K562 (cell line): ENCODE measurements at regions not wholly inside any gene's neighbourhood (a gene's known extent, or its start where the extent isn't known, plus 50 kb on each side); places are given as distances from the start of the nearest gene placed in this dataset.

Experiments used
- ATAC-seq: fragments of 200-7000 bp; cut with Tn5 transposase; 3 replicates; pipeline ENCODE4 v1.9.1; 2020; ENCODE audit warnings: moderate library complexity
- BruUV-seq: library from RNA; stranded (reverse); fragments of 400-500 nt; replicated peaks from 2 replicates; lab custom pipeline; 2021; lab: Mats Ljungman, UMichigan
- CTCF ChIA-PET: fragments of 300-600 bp; formaldehyde crosslinking; extraction: SDS; loops from one replicate; lab custom pipeline; 2021; ENCODE audit warnings: low intra/inter-chr PET ratio; lab: Yijun Ruan, JAX
- POLR2A ChIA-PET: fragments of 300-600, 350-650 bp; sonication (Branson Sonifier 250); formaldehyde crosslinking; extraction: SDS; loops from one replicate; lab custom pipeline; 2021; ENCODE audit warnings: antibody characterized with exemption, inconsistent platforms; lab: Yijun Ruan, JAX
- DNase-seq, 4 experiments: peaks; one replicate each; pipeline versions ENCODE4 v3.0.0 to v3.0.0-alpha.2; 2011 to 2018; ENCODE audit warnings: low spot score in 3 of 4, mixed read lengths in 3 of 4; ENCODE audit errors: extremely low read depth in 1 of 4
- FAIRE-seq: peaks from 2 replicates; lab custom pipeline; 2011; peaks lifted over from hg19 to GRCh38; lab: Jason Lieb, UNC
- H2AFZ ChIP-seq: 2 replicates; pipeline ENCODE4 v1.6.0; 2011; ENCODE audit warnings: low read depth, low read length, control low read depth, inconsistent platforms
- H3K27ac ChIP-seq: fragments of 200-600 bp; 3 replicates; pipeline ENCODE4 v1.8.0; 2011; ENCODE audit warnings: low read depth, mild to moderate bottlenecking, control low read depth, inconsistent platforms, low read length, moderate library complexity, mixed read lengths; ENCODE audit errors: extremely low read depth
- H3K27me3 ChIP-seq, 2 experiments: fragments of 300-600 bp in 1 of 2; 2 replicates in 1 of 2; 3 replicates in 1 of 2; pipeline versions ENCODE4 v1.6.0 to v1.8.0; 2011; ENCODE audit warnings: inconsistent platforms in 2 of 2, low read length in 2 of 2, mild to moderate bottlenecking in 1 of 2, mixed read lengths in 1 of 2, moderate library complexity in 1 of 2; ENCODE audit not compliant: control insufficient read depth in 2 of 2, insufficient read depth in 2 of 2
- H3K36me3 ChIP-seq: fragments of 300-600 bp; 3 replicates; pipeline ENCODE4 v1.8.0; 2011; ENCODE audit warnings: mild to moderate bottlenecking, low read length, inconsistent platforms; ENCODE audit not compliant: control insufficient read depth, insufficient read depth
- H3K4me1 ChIP-seq, 2 experiments: fragments of 200-600 bp in 1 of 2; replicated peaks in 1 of 2; 2 replicates in 1 of 2; 3 replicates in 1 of 2; pipeline versions ENCODE4 v1.5.1 to v1.8.0; 2011; ENCODE audit warnings: inconsistent platforms in 2 of 2, low read length in 2 of 2, mild to moderate bottlenecking in 1 of 2, mixed read lengths in 1 of 2, moderate library complexity in 1 of 2; ENCODE audit not compliant: control insufficient read depth in 2 of 2, insufficient read depth in 2 of 2
- H3K4me2 ChIP-seq: 2 replicates; pipeline ENCODE4 v1.6.1; 2011; ENCODE audit warnings: low read length, control low read depth, inconsistent platforms, mixed read lengths; ENCODE audit not compliant: insufficient read depth
- H3K4me3 ChIP-seq: fragments of 200-600 bp; sonication (generic), shearing (Covaris generic); 2 replicates; pipeline ENCODE4 v1.5.1; 2016; ENCODE audit warnings: control low read depth, inconsistent platforms
- H3K79me2 ChIP-seq: fragments of 200-600 bp; 3 replicates; pipeline ENCODE4 v1.8.0; 2011; ENCODE audit warnings: low read length, inconsistent platforms; ENCODE audit not compliant: control insufficient read depth, insufficient read depth
- H3K9ac ChIP-seq, 2 experiments: 2 replicates each; pipeline versions ENCODE4 v1.6.0 to v1.6.1; 2011; ENCODE audit warnings: low read depth in 2 of 2, low read length in 2 of 2, control low read depth in 1 of 2, inconsistent platforms in 1 of 2, mild to moderate bottlenecking in 1 of 2, mixed read lengths in 1 of 2; ENCODE audit not compliant: insufficient read depth in 1 of 2
- H3K9me1 ChIP-seq: one replicate; pipeline ENCODE4 v1.6.0; 2011; ENCODE audit warnings: inconsistent platforms, mild to moderate bottlenecking, low read length, moderate library complexity; ENCODE audit not compliant: control insufficient read depth, insufficient read depth
- H3K9me3 ChIP-seq: replicated peaks from 2 replicates; pipeline ENCODE4 v1.5.1; 2011; ENCODE audit warnings: low read depth, low read length, inconsistent platforms; ENCODE audit not compliant: control insufficient read depth, insufficient read depth
- H4K20me1 ChIP-seq: replicated peaks from 2 replicates; pipeline ENCODE4 v1.6.1; 2011; ENCODE audit warnings: low read length, inconsistent platforms, mixed read lengths; ENCODE audit not compliant: control insufficient read depth, insufficient read depth
- ARID1B ChIP-seq: fragments of 450-650 bp; IDR thresholded peaks from 2 replicates; pipeline ENCODE4 v1.6.1; 2016; ENCODE audit warnings: antibody characterized with exemption, mild to moderate bottlenecking, inconsistent platforms
- ESRRA ChIP-seq: fragments of 450-650 bp; IDR thresholded peaks from 2 replicates; pipeline ENCODE4 v1.6.1; 2014; ENCODE audit warnings: low read depth, mild to moderate bottlenecking, moderate library complexity, borderline replicate concordance
- GATA2 ChIP-seq: sonication (generic); formaldehyde crosslinking; IDR thresholded peaks from 2 replicates; pipeline ENCODE4 v1.4.0; 2020; ENCODE audit warnings: mild to moderate bottlenecking, missing genetic modification reagents
- HINFP ChIP-seq: fragments of 450-650 bp; conservative IDR thresholded peaks from 2 replicates; pipeline ENCODE4 v1.6.1; 2016; ENCODE audit warnings: missing genetic modification characterization, low read depth, mild to moderate bottlenecking, control low read depth, missing compliant biosample characterization
- LCOR ChIP-seq: sonication (generic); formaldehyde crosslinking; IDR thresholded peaks from 2 replicates; pipeline ENCODE4 v1.8.0; 2022; ENCODE audit warnings: mild to moderate bottlenecking, missing genetic modification reagents
- PCBP1 ChIP-seq: fragments of 200-400 bp; formaldehyde crosslinking; IDR thresholded peaks from 2 replicates; pipeline ENCODE4 v1.6.1; 2018; ENCODE audit warnings: mild to moderate bottlenecking, low read depth, low read length; ENCODE audit not compliant: poor library complexity, severe bottlenecking
- SLC30A9 ChIP-seq: fragments of 250-450 bp; sonication (Bioruptor Pico); IDR thresholded peaks from 2 replicates; pipeline ENCODE4 v1.8.0; 2022; ENCODE audit warnings: mild to moderate bottlenecking, moderate library complexity
- ZBTB12 ChIP-seq: fragments of 250-450 bp; sonication (Bioruptor Pico); IDR thresholded peaks from 2 replicates; pipeline ENCODE4 v1.4.0; 2020
- ZNF253 ChIP-seq: fragments of 250-450 bp; sonication (Bioruptor Pico); conservative IDR thresholded peaks from 2 replicates; pipeline ENCODE4 v1.6.1; 2021; ENCODE audit warnings: mild to moderate bottlenecking
- ZNF280B ChIP-seq: fragments of 250-450 bp; sonication (Bioruptor Pico); IDR thresholded peaks from 2 replicates; pipeline ENCODE4 v1.5.1; 2021; ENCODE audit warnings: mild to moderate bottlenecking
- WGBS: fragments of 100-300 bp; shearing (Covaris generic); methylation state at CpG from one replicate; pipeline ENCODE4 v1.1.6; 2016; ENCODE audit warnings: low coverage, mixed read lengths; ENCODE audit not compliant: insufficient coverage; ENCODE audit errors: missing lambda C conversion rate; 5-methylcytosine and 5-hydroxymethylcytosine counted together
- in situ Hi-C: fragments of 300-500 bp; cut with MboI; formaldehyde crosslinking; loops from 4 replicates; pipeline ENCODE4 v1.15.0; 2018; ENCODE audit warnings: inconsistent platforms, mixed read lengths
- intact Hi-C: fragments of 100-400 bp; cut with micrococcal nuclease; formaldehyde crosslinking; loops from 2 replicates; pipeline ENCODE4 v1.14.2; 2022

DNA sequence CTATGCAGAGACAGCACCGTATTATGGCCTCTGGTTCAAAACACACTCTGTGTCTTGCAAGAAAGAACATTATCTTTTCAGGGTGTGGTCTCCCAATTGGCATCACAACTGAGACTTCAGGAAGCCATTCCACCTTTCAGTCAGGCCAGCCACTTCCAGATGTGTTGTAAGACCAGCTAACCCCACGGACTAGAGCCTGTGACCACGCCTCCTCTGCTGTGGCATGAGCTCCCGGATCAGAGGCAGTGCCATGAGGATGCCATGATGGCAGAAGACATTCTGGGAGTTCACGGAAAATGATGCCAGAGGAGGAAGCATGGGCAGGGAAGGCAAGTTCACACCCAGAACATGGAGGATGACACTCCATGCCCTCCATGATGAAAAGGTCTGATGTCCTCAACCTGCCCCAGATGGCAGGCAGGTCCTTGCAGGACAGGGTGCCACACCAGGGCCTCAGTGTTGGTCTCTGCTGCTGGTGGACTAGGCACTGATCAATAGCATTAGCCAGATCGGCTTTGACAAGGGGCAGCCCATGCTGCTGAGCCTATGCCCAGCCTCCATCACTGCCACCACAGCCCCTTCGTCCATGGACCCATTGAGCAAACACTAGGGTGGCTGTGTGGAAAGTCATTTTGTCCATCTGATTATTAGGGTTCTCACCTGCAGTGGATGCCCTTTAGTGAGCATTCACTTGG is 341.6 kb downstream of the MATN1 start:
- no peaks in the 10 kb centered on the region for H3K36me3 ChIP-seq
- ChIA-PET CTCF (no interaction called here), POLR2A (interaction anchor here (0.6 kb wide), 1 partner anchor 9 kb away, joined by 3 read pairs; no protein-coding TSS in a partner anchor)
- no peak overlapping the region for H2AFZ ChIP-seq
- in situ Hi-C loops = no loop called here
- WGBS = 0% methylated on average over 7 of the region's 7 CpGs
- H3K4me1 ChIP-seq = peaks cover 0 to 4% of the 10 kb centered on the region in 2 experiments; a peak in 1 of 5 replicates
- no peaks in the 10 kb centered on the region for H3K9me1 ChIP-seq
- intact Hi-C loops = loop anchor here (10.0 kb wide), 1 partner anchor 393 kb away; no protein-coding TSS in a partner anchor
- no peak for TF ChIP-seq HINFP
- TF ChIP-seq ARID1B = no peak
- no peaks in the 10 kb centered on the region for H3K9me3 ChIP-seq
- no peak for ATAC-seq
- no peak for FAIRE-seq
- no peaks in the 10 kb centered on the region for H3K79me2 ChIP-seq
- H3K4me3 ChIP-seq = no peak overlapping the region
- no TSS peak for BruUV-seq
- H3K27ac ChIP-seq = no peak overlapping the region
- peaks cover 7% of the 10 kb centered on the region for H4K20me1 ChIP-seq
- no peak for DNase-seq
- H3K9ac ChIP-seq = no peak overlapping the region
- no peak overlapping the region for H3K4me2 ChIP-seq
- peaks cover 3 to 58% of the 10 kb centered on the region in 2 experiments; a peak in 3 of 5 replicates for H3K27me3 ChIP-seq

DNA sequence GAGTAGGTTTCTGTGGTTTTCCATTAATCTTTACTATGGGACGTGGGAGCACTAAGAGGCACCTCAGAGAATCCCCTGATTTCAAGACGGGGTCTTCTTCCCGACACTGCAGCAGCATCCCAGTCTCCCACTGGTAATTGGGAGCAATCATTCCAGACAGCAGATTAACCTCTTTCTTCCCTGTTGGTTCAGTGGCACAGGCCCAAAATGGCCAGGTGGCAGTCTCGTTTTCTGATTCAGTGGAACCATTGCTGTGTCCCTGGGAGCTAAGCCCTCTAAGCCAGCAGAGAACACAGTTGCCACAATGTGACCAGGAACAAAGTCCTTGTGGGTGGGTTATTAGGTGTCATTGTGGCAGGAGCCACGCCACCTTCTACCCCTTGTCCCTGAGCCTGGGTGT is 342.1 kb downstream of the MATN1 start:
- DNase-seq = no peak
- ChIA-PET CTCF (no interaction called here), POLR2A (interaction anchor here (0.6 to 1.2 kb wide), 3 partner anchors 8 to 135 kb away, joined by 3 to 8 read pairs (median 3); no protein-coding TSS in a partner anchor)
- Histone ChIP-seq H3K9ac (no peak overlapping the region), H3K9me3 (no peaks in the 10 kb centered on the region), H4K20me1 (peaks cover 7% of the 10 kb centered on the region), H3K36me3 (no peaks in the 10 kb centered on the region), H3K27ac (no peak overlapping the region), H3K9me1 (no peaks in the 10 kb centered on the region), H3K27me3 (peaks cover 3 to 57% of the 10 kb centered on the region in 2 experiments; a peak in 3 of 5 replicates), H3K4me2 (no peak overlapping the region), H3K79me2 (no peaks in the 10 kb centered on the region), H3K4me3 (no peak overlapping the region), H3K4me1 (peaks cover 0 to 4% of the 10 kb centered on the region in 2 experiments; a peak in 1 of 5 replicates), H2AFZ (no peak overlapping the region)
- intact Hi-C loops = loop anchor here (10.0 kb wide), 1 partner anchor 394 kb away; no protein-coding TSS in a partner anchor
- in situ Hi-C loops = no loop called here
- FAIRE-seq = no peak
- ATAC-seq = no peak
- 0% methylated on average over 5 of the region's 5 CpGs for WGBS
- no TSS peak for BruUV-seq
- no peak for TF ChIP-seq ZNF280B (CRISPR knock-in tag)
- no peak for TF ChIP-seq ZBTB12 (CRISPR knock-in tag)
- no peak for TF ChIP-seq PCBP1
- no peak for TF ChIP-seq LCOR (CRISPR knock-in tag)
- TF ChIP-seq ZNF253 = no peak
- TF ChIP-seq SLC30A9 = no peak
- no peak for TF ChIP-seq GATA2
- TF ChIP-seq ESRRA = no peak
